Colonic mucosa (tissue), 4 donors: ENCODE measurements at regions not wholly inside any gene's neighbourhood (a gene's known extent, or its start where the extent isn't known, plus 50 kb on each side); places are given as distances from the start of the nearest gene placed in this dataset.

Experiments used
- DNase-seq: peaks from one replicate; pipeline ENCODE4 v3.0.0-alpha.2; 2020
- H3K27ac ChIP-seq: fragments of 200-600 bp; one replicate; pipeline ENCODE4 v1.8.0; 2021
- H3K27me3 ChIP-seq: fragments of 200-600 bp; one replicate; pipeline ENCODE4 v1.8.0; 2021
- H3K36me3 ChIP-seq: fragments of 200-600 bp; one replicate; pipeline ENCODE4 v1.8.0; 2021
- H3K4me1 ChIP-seq: fragments of 200-600 bp; one replicate; pipeline ENCODE4 v1.8.0; 2021; ENCODE audit warnings: mild to moderate bottlenecking
- H3K4me3 ChIP-seq: fragments of 200-600 bp; one replicate; pipeline ENCODE4 v1.8.0; 2021
- H3K9ac ChIP-seq, 2 donors: one replicate each; pipeline ENCODE4 v1.7.0; 2013; ENCODE audit warnings: control low read depth in 2 of 2, low read depth in 2 of 2, low read length in 2 of 2
- H3K9me3 ChIP-seq: fragments of 200-600 bp; one replicate; pipeline ENCODE4 v1.8.0; 2021
- intact Hi-C: fragments of 100-400 bp; cut with DNase I; formaldehyde crosslinking; loops from one replicate; pipeline ENCODE4 v1.14.1; 2022
- TF ChIP-seq, protein P1 (sequence below): fragments of 200-600 bp; IDR thresholded peaks from one replicate; pipeline ENCODE4 v1.8.0; 2022; ENCODE audit warnings: antibody characterized with exemption, mild to moderate bottlenecking
- donor health status: healthy.
- donor health status: DM: no; HTN: no; CAD: no.
- donor health status: DM: no; HTN: no; CAD: no.

GRCh38 chr6:21987501-21987957, 309.3 kb downstream of the PRL start:
- H3K36me3 ChIP-seq, result no peaks in the 10 kb centered on the region
- peak; percentile 80 for DNase-seq
- no peaks in the 10 kb centered on the region for H3K4me1 ChIP-seq
- no peak overlapping the region for H3K4me3 ChIP-seq
- H3K27me3 ChIP-seq, result no peaks in the 10 kb centered on the region
- peak overlapping the region; percentile 42 for H3K27ac ChIP-seq
- H3K9ac ChIP-seq, result no peak overlapping the region
- no peaks in the 10 kb centered on the region for H3K9me3 ChIP-seq
- TF ChIP-seq, protein P1, sequence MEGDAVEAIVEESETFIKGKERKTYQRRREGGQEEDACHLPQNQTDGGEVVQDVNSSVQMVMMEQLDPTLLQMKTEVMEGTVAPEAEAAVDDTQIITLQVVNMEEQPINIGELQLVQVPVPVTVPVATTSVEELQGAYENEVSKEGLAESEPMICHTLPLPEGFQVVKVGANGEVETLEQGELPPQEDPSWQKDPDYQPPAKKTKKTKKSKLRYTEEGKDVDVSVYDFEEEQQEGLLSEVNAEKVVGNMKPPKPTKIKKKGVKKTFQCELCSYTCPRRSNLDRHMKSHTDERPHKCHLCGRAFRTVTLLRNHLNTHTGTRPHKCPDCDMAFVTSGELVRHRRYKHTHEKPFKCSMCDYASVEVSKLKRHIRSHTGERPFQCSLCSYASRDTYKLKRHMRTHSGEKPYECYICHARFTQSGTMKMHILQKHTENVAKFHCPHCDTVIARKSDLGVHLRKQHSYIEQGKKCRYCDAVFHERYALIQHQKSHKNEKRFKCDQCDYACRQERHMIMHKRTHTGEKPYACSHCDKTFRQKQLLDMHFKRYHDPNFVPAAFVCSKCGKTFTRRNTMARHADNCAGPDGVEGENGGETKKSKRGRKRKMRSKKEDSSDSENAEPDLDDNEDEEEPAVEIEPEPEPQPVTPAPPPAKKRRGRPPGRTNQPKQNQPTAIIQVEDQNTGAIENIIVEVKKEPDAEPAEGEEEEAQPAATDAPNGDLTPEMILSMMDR, result no peak
- intact Hi-C loops, result no loop called here

GRCh38 chr6:21990577-21990976, 306.3 kb downstream of the PRL start:
- Histone ChIP-seq H3K4me3 (no peak overlapping the region), H3K27me3 (no peaks in the 10 kb centered on the region), H3K9me3 (no peaks in the 10 kb centered on the region), H3K4me1 (no peaks in the 10 kb centered on the region), H3K27ac (no peak overlapping the region), H3K9ac (no peak overlapping the region), H3K36me3 (no peaks in the 10 kb centered on the region)
- intact Hi-C loops, result no loop called here
- DNase-seq, result no peak
- TF ChIP-seq, protein P1, result no peak

GRCh38 chr6:21992178-21992967, 304.5 kb downstream of the PRL start:
- no peak overlapping the region for H3K4me3 ChIP-seq
- H3K36me3 ChIP-seq, result no peaks in the 10 kb centered on the region
- H3K9ac ChIP-seq, result no peak overlapping the region
- no peak overlapping the region for H3K27ac ChIP-seq
- H3K4me1 ChIP-seq, result no peaks in the 10 kb centered on the region
- TF ChIP-seq, protein P1, result no peak
- intact Hi-C loops, result no loop called here
- no peaks in the 10 kb centered on the region for H3K9me3 ChIP-seq
- no peak for DNase-seq
- H3K27me3 ChIP-seq, result no peaks in the 10 kb centered on the region

DNA sequence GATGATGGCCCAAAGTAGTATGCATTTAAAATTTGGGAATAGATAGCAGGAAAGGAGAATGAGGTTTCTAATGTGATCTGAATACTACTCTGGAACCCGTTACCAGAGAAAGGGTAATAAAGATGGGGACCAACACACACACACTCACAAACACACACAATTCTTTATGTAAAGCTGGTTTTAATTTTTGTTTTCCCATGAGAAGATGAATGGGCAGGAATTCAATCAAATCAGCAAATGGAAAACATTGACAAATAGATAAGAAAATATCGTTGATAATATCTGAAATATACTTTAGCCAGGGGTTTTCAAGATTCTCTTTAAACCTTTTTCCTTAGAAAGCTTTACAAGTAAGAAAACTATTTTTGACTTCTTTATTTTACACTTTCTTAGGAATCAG, 303.0 kb downstream of the PRL start:
- intact Hi-C loops, result no loop called here
- no peaks in the 10 kb centered on the region for H3K4me1 ChIP-seq
- TF ChIP-seq, protein P1, result no peak
- H3K36me3 ChIP-seq, result no peaks in the 10 kb centered on the region
- no peak overlapping the region for H3K9ac ChIP-seq
- no peaks in the 10 kb centered on the region for H3K27me3 ChIP-seq
- no peaks in the 10 kb centered on the region for H3K9me3 ChIP-seq
- no peak overlapping the region for H3K27ac ChIP-seq
- no peak for DNase-seq
- no peak overlapping the region for H3K4me3 ChIP-seq

DNA sequence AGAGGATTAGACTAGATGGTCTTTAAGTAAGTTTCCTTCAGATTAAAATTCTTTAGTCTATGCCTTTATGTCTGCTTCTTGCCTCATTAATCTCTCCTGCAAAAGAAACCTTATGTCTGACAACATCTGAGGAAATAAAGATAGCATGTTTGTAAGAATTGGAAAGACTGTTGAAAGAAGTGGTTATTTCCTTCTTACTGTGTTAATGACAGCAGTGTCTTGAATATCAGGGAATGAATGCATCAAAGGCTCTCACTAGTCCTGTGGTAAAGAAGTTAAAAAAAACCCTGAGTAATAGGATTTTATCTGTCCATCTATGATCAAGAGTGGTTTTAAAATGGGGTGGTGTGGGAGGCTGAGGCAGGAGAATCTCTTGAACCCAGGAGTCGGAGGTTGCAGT, 302.0 kb downstream of the PRL start:
- no peaks in the 10 kb centered on the region for H3K27me3 ChIP-seq
- intact Hi-C loops, result no loop called here
- no peak for DNase-seq
- H3K9ac ChIP-seq, result no peak overlapping the region
- no peaks in the 10 kb centered on the region for H3K9me3 ChIP-seq
- no peaks in the 10 kb centered on the region for H3K4me1 ChIP-seq
- H3K27ac ChIP-seq, result no peak overlapping the region
- no peak overlapping the region for H3K4me3 ChIP-seq
- no peaks in the 10 kb centered on the region for H3K36me3 ChIP-seq
- TF ChIP-seq, protein P1, result no peak
